ENCODE measurements at regions not wholly inside any gene's neighbourhood (a gene's known extent, or its start where the extent isn't known, plus 50 kb on each side); places are given as distances from the start of the nearest gene placed in this dataset.
"Not testable (repeated sequence)": the region's sequence is repeated elsewhere in the genome, so short reads cannot be mapped to it uniquely, and the experiment has no call there.

- Histone ChIP-seq H3K36me3 (no peaks in the 10 kb centered on the region), H3K4me3 (no peak overlapping the region), H3K4me1 (no peaks in the 10 kb centered on the region), H3K9me3 (no peaks in the 10 kb centered on the region), H3K27ac (no peak overlapping the region), H3K27me3 (ENCODE audit: low read depth) (no peaks in the 10 kb centered on the region)
- intact Hi-C loops (cut with DNase I), result no loop called here
- DNase-seq (peak; percentile 22), ATAC-seq (no peak)
- TF ChIP-seq CTCF (IDR thresholded peaks at IDR 0.05), result no peak
Measured at GRCh38 chr19:30066781-30067759, 125.0 kb downstream of the URI1 start.

GRCh38 chr19:30067956-30068506 lies 126.0 kb downstream of the URI1 start:
- ATAC-seq; H3K9me3 ChIP-seq; intact Hi-C loops (cut with DNase I); H3K4me3 ChIP-seq; H3K4me1 ChIP-seq; H3K27ac ChIP-seq; H3K36me3 ChIP-seq; H3K27me3 ChIP-seq (ENCODE audit: low read depth); DNase-seq: not testable (repeated sequence)

GRCh38 chr19:30068528-30069395 lies 126.7 kb downstream of the URI1 start:
- TF ChIP-seq CTCF (IDR thresholded peaks at IDR 0.05), result no peak
- H3K4me1 ChIP-seq, result no peaks in the 10 kb centered on the region
- H3K9me3 ChIP-seq, result no peaks in the 10 kb centered on the region
- no peaks in the 10 kb centered on the region for H3K36me3 ChIP-seq
- no peak overlapping the region for H3K27ac ChIP-seq
- no peak overlapping the region for H3K4me3 ChIP-seq
- ATAC-seq (no peak), DNase-seq (no peak)
- intact Hi-C loops (cut with DNase I), result no loop called here
- H3K27me3 ChIP-seq (ENCODE audit: low read depth), result no peaks in the 10 kb centered on the region

DNA sequence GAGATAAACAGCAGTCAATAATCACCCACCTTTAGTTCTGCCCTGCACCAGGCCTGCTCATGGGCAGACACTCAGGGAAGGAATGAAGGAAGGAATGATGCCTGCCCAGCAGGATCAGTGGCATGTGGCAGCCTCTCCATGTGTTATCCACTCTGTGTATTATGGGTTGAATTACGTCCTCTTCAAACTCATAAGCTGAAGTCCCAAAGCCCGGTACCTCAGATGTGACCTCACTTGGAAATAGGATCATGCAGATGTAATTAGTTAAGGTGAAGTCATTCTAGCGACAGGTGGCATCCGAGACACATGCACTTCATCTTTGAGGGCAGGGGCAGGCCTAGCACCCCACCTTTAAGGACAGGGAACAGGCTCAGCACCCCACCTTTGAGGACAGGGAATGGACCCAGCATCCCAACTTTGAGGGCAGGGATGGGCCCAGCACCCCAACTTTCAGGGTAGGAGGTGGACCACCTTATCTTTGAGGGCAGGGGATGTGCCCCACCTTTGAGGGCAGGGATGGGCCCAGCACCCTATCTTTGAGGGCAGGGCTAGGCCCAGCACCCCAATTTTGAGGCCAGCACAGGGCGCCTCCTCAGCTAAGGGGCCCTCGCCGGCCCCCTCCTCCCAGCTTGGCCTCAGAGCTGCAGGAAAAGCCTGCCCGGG lies 127.6 kb downstream of the URI1 start:
- Histone ChIP-seq H3K4me3 (no peak overlapping the region), H3K9me3 (no peaks in the 10 kb centered on the region), H3K36me3 (no peaks in the 10 kb centered on the region), H3K27ac (no peak overlapping the region), H3K27me3 (ENCODE audit: low read depth) (no peaks in the 10 kb centered on the region), H3K4me1 (no peaks in the 10 kb centered on the region)
- ATAC-seq, result no peak
- intact Hi-C loops (cut with DNase I), result no loop called here
- no peak for TF ChIP-seq CTCF (IDR thresholded peaks at IDR 0.05)
- DNase-seq, result no peak

GRCh38 chr19:30070198-30070967 lies 128.3 kb downstream of the URI1 start:
- Histone ChIP-seq H3K27ac (no peak overlapping the region), H3K4me3 (no peak overlapping the region), H3K27me3 (ENCODE audit: low read depth) (no peaks in the 10 kb centered on the region), H3K4me1 (no peaks in the 10 kb centered on the region), H3K36me3 (no peaks in the 10 kb centered on the region), H3K9me3 (no peaks in the 10 kb centered on the region)
- ATAC-seq (no peak), DNase-seq (no peak)
- intact Hi-C loops (cut with DNase I), result no loop called here
- TF ChIP-seq CTCF (IDR thresholded peaks at IDR 0.05), result no peak

Measured in lower lobe of right lung (tissue), 2 donors.